MG63 (cell line): ENCODE measurements at regions not wholly inside any gene's neighbourhood (a gene's known extent, or its start where the extent isn't known, plus 50 kb on each side); places are given as distances from the start of the nearest gene placed in this dataset.

Experiments
- DNase-seq: peaks from one replicate; pipeline ENCODE4 v3.0.0-alpha.2; 2020
- H3K27me3 ChIP-seq: fragments of 250-450 bp; sonication (Bioruptor Pico); 2 replicates; pipeline ENCODE4 v1.5.1; 2020; ENCODE audit warnings: mild to moderate bottlenecking, moderate library complexity
- H3K36me3 ChIP-seq: fragments of 250-450 bp; sonication (Bioruptor Pico); 2 replicates; pipeline ENCODE4 v1.5.1; 2020; ENCODE audit warnings: mild to moderate bottlenecking, moderate library complexity
- H3K4me3 ChIP-seq: fragments of 250-450 bp; sonication (Bioruptor Pico); 2 replicates; pipeline ENCODE4 v1.5.1; 2020; ENCODE audit warnings: mild to moderate bottlenecking, moderate library complexity
- H3K9me3 ChIP-seq: fragments of 250-450 bp; sonication (Bioruptor Pico); 2 replicates; pipeline ENCODE4 v1.5.1; 2020; ENCODE audit warnings: mild to moderate bottlenecking, moderate library complexity

GRCh38 chr2:3138621-3139020 is 239.0 kb downstream of the EIPR1 start:
- Histone ChIP-seq H3K4me3 (no peak overlapping the region), H3K36me3 (no peaks in the 10 kb centered on the region), H3K9me3 (no peaks in the 10 kb centered on the region; the same call in 1 of the 2 replicates), H3K27me3 (no peaks in the 10 kb centered on the region)
- DNase-seq = no peak

- H3K27me3 ChIP-seq = no peaks in the 10 kb centered on the region
- no peaks in the 10 kb centered on the region; the same call in 1 of the 2 replicates for H3K9me3 ChIP-seq
- no peak overlapping the region for H3K4me3 ChIP-seq
- no peaks in the 10 kb centered on the region for H3K36me3 ChIP-seq
- no peak for DNase-seq
Observed at GRCh38 chr2:3137651-3138300, 239.8 kb downstream of the EIPR1 start.

- no peaks in the 10 kb centered on the region for H3K27me3 ChIP-seq
- no peak overlapping the region for H3K4me3 ChIP-seq
- no peaks in the 10 kb centered on the region; the same call in 1 of the 2 replicates for H3K9me3 ChIP-seq
- no peaks in the 10 kb centered on the region for H3K36me3 ChIP-seq
- no peak for DNase-seq
Observed at GRCh38 chr2:3135676-3136075, 241.9 kb downstream of the EIPR1 start.

- Histone ChIP-seq H3K9me3 (no peaks in the 10 kb centered on the region; the same call in 1 of the 2 replicates), H3K27me3 (no peaks in the 10 kb centered on the region), H3K4me3 (no peak overlapping the region), H3K36me3 (no peaks in the 10 kb centered on the region)
- DNase-seq = no peak
Observed at GRCh38 chr2:3134026-3134571, 243.5 kb downstream of the EIPR1 start.

DNA sequence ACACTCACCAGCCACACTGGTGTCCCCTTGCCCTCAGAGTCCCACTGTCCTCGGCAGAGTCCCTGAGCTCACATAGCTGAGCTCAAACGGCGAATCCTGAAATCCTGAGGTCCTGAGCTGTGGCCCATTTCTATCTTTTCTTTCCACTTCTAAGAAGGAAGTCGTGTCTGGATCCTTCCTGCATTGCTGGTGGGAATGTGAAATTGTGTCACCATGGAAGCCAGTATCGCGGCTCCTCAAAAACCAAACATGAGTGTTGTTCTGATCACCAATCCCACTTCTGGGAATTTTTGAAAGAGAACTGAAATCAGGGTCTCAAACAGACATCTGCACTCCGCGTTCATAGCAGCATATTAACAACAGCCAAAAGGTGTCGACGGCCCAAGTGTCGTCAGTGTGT is 244.7 kb downstream of the EIPR1 start:
- Histone ChIP-seq H3K9me3 (no peaks in the 10 kb centered on the region; the same call in 1 of the 2 replicates), H3K4me3 (no peak overlapping the region), H3K36me3 (no peaks in the 10 kb centered on the region), H3K27me3 (no peaks in the 10 kb centered on the region)
- no peak for DNase-seq

DNA sequence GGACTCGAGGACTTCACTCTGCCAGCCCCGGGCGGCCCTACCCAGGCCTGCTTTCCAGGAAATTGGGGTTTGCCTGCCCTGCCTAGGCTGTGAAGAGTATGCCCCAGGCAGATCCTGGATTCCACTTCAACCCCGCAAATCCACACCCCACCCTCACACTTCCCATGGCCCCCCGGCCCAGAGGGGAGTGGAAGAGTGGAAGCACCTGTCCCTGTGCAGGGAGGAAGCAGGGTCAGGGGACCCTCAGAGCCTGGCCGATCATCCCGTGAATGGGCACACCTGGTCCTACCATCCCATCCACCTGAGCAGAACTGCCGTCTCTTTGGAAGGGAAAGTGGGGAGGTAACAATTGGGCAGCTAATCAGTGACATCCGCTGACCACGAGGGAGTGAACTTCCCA is 245.2 kb downstream of the EIPR1 start:
- Histone ChIP-seq H3K36me3 (no peaks in the 10 kb centered on the region), H3K9me3 (no peaks in the 10 kb centered on the region; the same call in 1 of the 2 replicates), H3K27me3 (no peaks in the 10 kb centered on the region), H3K4me3 (no peak overlapping the region)
- DNase-seq = no peak

DNA sequence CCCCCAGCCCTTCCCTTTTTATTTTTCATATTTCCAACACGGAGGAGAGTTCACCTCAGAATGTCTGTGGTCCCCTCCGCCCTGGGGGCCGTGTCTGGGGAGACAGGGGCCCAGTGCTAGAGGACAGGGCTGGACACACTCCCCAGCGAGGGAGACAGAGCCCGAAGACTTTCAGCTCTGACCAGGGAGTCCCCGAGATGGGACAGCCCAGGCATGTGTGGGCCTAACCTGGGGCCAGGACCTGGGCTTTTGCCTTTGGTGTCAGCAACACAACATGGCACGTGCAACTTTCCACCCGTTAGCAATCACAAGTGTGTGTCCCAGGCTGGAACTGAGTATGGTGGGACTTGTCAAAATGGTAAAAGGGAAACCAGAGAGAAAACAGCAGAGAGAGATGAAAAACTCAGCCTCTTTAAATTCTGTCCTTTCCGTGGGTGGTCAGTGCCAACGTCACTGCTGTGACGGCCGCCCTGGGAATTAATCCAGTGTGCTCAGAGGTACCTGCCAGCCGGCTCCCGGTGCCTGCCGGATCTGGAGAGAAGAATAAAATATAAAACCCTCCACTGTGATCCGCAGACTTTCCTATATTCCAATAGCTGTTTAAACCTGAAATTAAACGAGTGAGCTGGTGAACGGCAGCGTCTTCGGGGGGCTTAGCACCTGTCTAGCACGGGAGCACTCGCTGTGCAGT is 245.8 kb downstream of the EIPR1 start:
- no peak overlapping the region for H3K4me3 ChIP-seq
- no peaks in the 10 kb centered on the region for H3K36me3 ChIP-seq
- DNase-seq = no peak
- H3K27me3 ChIP-seq = no peaks in the 10 kb centered on the region
- no peaks in the 10 kb centered on the region; the same call in 1 of the 2 replicates for H3K9me3 ChIP-seq

GRCh38 chr2:3130889-3131635 is 246.6 kb downstream of the EIPR1 start:
- Histone ChIP-seq H3K9me3 (no peaks in the 10 kb centered on the region; the same call in 1 of the 2 replicates), H3K36me3 (no peaks in the 10 kb centered on the region), H3K4me3 (no peak overlapping the region), H3K27me3 (no peaks in the 10 kb centered on the region)
- no peak for DNase-seq

DNA sequence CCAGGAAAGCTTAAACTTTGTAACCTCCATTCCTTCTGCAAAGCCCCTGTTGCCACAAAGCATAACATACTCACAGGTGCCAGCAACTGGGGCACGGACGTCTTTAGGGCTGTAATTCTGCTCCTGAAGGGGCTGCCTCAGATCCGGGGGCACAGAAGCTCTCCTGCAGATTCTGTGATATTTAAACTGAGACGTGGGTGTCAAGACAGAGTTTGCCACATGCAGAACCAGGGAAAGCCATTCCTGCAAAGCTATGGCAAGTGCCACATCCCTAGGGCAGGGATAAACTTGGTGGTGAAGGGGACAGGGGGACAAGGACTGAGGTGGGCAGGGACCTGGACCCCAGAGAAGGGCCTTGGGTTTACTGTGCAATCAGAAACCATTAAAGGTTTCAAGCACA is 247.2 kb downstream of the EIPR1 start:
- Histone ChIP-seq H3K9me3 (no peaks in the 10 kb centered on the region; the same call in 1 of the 2 replicates), H3K36me3 (no peaks in the 10 kb centered on the region), H3K4me3 (no peak overlapping the region), H3K27me3 (no peaks in the 10 kb centered on the region)
- DNase-seq = no peak

GRCh38 chr2:3129867-3130266 is 247.8 kb downstream of the EIPR1 start:
- no peaks in the 10 kb centered on the region for H3K27me3 ChIP-seq
- H3K36me3 ChIP-seq = no peaks in the 10 kb centered on the region
- H3K4me3 ChIP-seq = no peak overlapping the region
- no peaks in the 10 kb centered on the region; the same call in 1 of the 2 replicates for H3K9me3 ChIP-seq
- no peak for DNase-seq

DNA sequence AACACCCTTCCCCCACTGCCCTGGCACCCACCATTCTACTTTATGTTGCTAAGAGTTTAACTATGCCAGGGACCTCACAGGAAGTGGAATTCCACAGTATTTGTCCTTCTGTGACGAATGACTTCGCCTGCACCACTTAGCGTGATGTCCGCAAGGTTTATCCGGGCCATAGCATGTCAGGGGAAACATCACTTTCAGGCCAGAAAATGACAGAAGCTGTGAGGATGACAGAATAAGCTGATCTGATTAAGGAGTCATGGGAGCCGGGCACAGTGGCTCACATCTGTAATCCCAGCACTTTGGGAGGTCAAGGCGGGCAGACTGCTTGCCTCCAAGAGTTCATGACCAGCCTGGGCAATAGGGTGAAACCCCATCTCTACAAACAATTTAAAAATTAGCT is 248.8 kb downstream of the EIPR1 start:
- DNase-seq = no peak
- no peaks in the 10 kb centered on the region for H3K36me3 ChIP-seq

GRCh38 chr2:3127710-3128109 is 249.9 kb downstream of the EIPR1 start:
- no peaks in the 10 kb centered on the region for H3K36me3 ChIP-seq
- no peaks in the 10 kb centered on the region for H3K27me3 ChIP-seq
- no peaks in the 10 kb centered on the region for H3K9me3 ChIP-seq
- no peak for DNase-seq
- no peak overlapping the region for H3K4me3 ChIP-seq

More for the DNA sequence above, 248.8 kb downstream of the EIPR1 start:
- no peak overlapping the region for H3K4me3 ChIP-seq
- no peaks in the 10 kb centered on the region for H3K27me3 ChIP-seq
- H3K9me3 ChIP-seq = no peaks in the 10 kb centered on the region

- H3K4me3 ChIP-seq = no peak overlapping the region
- DNase-seq = no peak
- H3K27me3 ChIP-seq = no peaks in the 10 kb centered on the region
- no peaks in the 10 kb centered on the region for H3K36me3 ChIP-seq
- no peaks in the 10 kb centered on the region for H3K9me3 ChIP-seq
Observed at GRCh38 chr2:3126911-3127621, 250.6 kb downstream of the EIPR1 start.

DNA sequence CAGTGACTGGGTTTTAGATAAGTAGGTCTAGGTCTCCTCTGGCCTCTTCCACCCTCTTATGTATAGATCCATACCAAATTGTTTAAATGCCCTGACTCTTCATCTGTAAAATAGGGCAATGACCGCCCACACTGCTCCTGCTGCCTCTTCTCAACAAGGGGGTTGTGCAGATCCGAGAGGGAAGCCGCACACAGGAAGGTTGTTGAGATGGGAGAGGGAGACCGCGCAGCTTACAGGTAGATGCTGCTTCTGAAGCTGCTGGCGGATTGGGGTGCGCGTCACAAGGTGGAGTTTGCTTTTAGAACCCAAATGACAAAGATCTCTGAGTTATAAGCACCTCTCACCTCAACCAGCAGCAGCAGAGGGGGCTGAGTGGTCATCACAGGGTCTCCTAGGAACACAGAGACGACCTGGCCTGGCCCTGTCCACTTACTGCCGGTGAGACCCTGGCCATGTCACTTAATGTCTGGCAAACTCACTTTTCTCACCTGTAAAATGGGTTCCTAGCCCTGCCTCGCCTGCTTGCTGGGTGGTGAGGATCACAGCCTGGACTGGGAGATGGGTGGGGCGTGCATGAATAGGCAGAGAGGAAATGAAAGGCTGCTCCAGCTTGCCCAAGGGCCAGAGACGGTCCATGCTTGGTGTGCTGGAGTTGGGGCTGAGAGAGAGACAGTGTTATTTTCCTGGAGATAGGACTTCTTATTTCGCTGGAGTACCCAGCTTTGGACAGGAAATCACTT is 251.3 kb downstream of the EIPR1 start:
- no peaks in the 10 kb centered on the region for H3K27me3 ChIP-seq
- no peak overlapping the region for H3K4me3 ChIP-seq
- no peak for DNase-seq
- H3K9me3 ChIP-seq = no peaks in the 10 kb centered on the region
- no peaks in the 10 kb centered on the region for H3K36me3 ChIP-seq

- DNase-seq = no peak
- Histone ChIP-seq H3K36me3 (no peaks in the 10 kb centered on the region), H3K9me3 (no peaks in the 10 kb centered on the region), H3K27me3 (no peaks in the 10 kb centered on the region), H3K4me3 (no peak overlapping the region)
Observed at GRCh38 chr2:3125761-3126130, 251.9 kb downstream of the EIPR1 start.
